Vagina (tissue), 2 donors: ENCODE measurements at regions not wholly inside any gene's neighbourhood (a gene's known extent, or its start where the extent isn't known, plus 50 kb on each side); places are given as distances from the start of the nearest gene placed in this dataset.

Experiments used
- DNase-seq, 2 donors: peaks; one replicate each; pipeline ENCODE4 v3.0.0-alpha.2; 2017; ENCODE audit errors: extremely low spot score in 2 of 2
- H3K27ac ChIP-seq: fragments of 200-600 bp; sonication (generic); one replicate; pipeline ENCODE4 v1.5.1; 2019
- H3K27me3 ChIP-seq: fragments of 200-600 bp; sonication (generic); one replicate; pipeline ENCODE4 v1.5.1; 2019
- H3K36me3 ChIP-seq, 2 donors: fragments of 200-600 bp; sonication (generic); one replicate each; pipeline ENCODE4 v1.5.1; 2017 to 2019
- H3K4me1 ChIP-seq: fragments of 200-600 bp; sonication (generic); one replicate; pipeline ENCODE4 v1.5.1; 2019
- H3K4me3 ChIP-seq, 2 donors: fragments of 200-600 bp; sonication (generic); 1 replicate in 1 of 2; 2 replicates in 1 of 2; pipeline ENCODE4 v1.5.1; 2016 to 2019
- H3K9me3 ChIP-seq: fragments of 200-600 bp; sonication (generic); one replicate; pipeline ENCODE4 v1.5.1; 2019
- CTCF ChIP-seq, 3 experiments: fragments of 450-650 bp in 2 of 3; fragments of 200-600 bp in 1 of 3; sonication (generic) in 1 of 3; IDR thresholded peaks; one replicate each; pipeline ENCODE4 v1.5.1; 2017 to 2019; ENCODE audit warnings: antibody characterized with exemption in 3 of 3, mild to moderate bottlenecking in 2 of 3, moderate library complexity in 2 of 3
- POLR2A ChIP-seq, 2 donors: fragments of 450-650 bp; IDR thresholded peaks; one replicate each; pipeline ENCODE4 v1.6.1; 2017; ENCODE audit warnings: antibody characterized with exemption in 2 of 2, mild to moderate bottlenecking in 2 of 2, moderate library complexity in 2 of 2
- POLR2AphosphoS5 ChIP-seq, 2 donors: sonication (generic); formaldehyde crosslinking; IDR thresholded peaks; one replicate each; pipeline ENCODE4 v1.9.0; 2017; ENCODE audit warnings: antibody characterized with exemption in 2 of 2, mild to moderate bottlenecking in 2 of 2, low read depth in 1 of 2; ENCODE audit not compliant: insufficient read depth in 1 of 2
- intact Hi-C: fragments of 100-400 bp; cut with DNase I; formaldehyde crosslinking; loops from one replicate; pipeline ENCODE4 v1.15.1; 2023

DNA sequence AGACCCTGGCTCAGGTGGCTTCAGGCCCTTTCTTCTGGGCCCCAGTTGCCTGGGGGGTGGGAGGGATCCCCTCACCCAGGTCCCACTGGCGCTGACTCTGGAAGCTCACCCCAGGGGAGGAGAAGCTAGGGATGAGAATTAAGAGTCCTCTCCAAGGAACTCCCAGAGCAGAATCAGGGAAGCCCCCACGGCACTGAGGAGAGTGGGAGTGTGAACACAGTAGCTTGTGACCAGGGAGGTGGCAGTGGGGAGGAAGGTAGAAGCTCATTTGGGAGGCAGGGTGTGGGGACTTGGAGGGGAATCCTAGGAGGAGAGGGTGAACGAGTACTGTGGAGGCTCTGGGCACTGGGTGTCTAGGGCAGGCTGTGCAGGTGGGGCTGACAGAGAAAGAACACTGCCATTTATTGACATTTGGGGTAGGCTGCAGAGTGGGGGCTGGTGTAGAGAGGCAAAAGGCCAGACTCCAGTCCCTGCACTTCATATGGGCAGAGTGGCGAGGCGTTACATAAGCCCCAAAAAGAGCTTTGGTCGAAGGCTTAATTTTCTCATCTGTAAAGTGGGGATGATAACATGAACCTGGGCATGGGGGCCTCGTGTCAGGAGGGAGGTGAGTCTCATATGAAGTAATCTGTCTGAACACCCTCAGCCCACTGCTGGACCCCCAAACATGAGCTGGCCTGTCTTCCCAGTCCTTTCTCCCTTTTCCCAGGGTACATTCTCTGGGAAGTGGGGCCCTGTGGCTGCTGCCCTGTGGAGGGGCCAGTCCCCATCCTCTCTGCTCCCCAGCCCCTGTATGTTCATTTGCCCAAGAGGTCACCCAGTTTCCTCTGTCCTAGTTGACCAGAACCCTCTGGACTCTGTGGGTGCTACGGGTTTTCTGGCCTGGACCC, 80.5 kb downstream of the VEGFA start:
- no peak overlapping the region for H3K27ac ChIP-seq
- DNase-seq = no peak

DNA sequence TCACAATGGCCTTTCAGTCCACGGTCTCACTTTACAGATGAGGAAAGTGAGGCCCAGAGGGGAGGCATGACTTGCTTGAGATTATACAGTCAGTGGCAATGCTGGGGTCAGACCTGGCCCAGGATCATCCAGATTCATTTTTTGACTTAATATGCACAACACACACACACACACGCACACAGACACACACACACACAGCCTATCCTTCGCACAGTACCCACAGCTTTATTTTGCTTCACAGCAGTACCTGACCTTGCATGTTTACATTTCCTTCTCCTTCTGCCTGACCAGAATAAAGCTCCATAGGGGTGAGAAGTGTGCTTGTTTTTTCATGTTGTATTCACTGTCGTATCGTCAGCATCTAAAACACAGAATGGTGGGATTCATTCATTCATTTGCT, 79.8 kb downstream of the VEGFA start:
- intact Hi-C loops = no loop called here
- Histone ChIP-seq H3K36me3 (no peaks in the 10 kb centered on the region), H3K9me3 (no peaks in the 10 kb centered on the region), H3K4me1 (peaks cover 9% of the 10 kb centered on the region), H3K27ac (no peak overlapping the region), H3K27me3 (no peaks in the 10 kb centered on the region), H3K4me3 (no peak overlapping the region)
- TF ChIP-seq POLR2AphosphoS5 (IDR thresholded peaks at IDR 0.05; ENCODE audit: insufficient read depth in 1 of 2, low read depth in 1 of 2) (no peak), CTCF (IDR thresholded peaks at IDR 0.05) (no peak), POLR2A (IDR thresholded peaks at IDR 0.05) (no peak)
- DNase-seq = no peak

More for the DNA sequence above, 80.5 kb downstream of the VEGFA start:
- TF ChIP-seq POLR2AphosphoS5 (IDR thresholded peaks at IDR 0.05; ENCODE audit: insufficient read depth in 1 of 2, low read depth in 1 of 2) (no peak), POLR2A (IDR thresholded peaks at IDR 0.05) (no peak), CTCF (IDR thresholded peaks at IDR 0.05) (no peak)
- H3K4me1 ChIP-seq = peaks cover 9% of the 10 kb centered on the region
- H3K4me3 ChIP-seq = no peak overlapping the region
- no peaks in the 10 kb centered on the region for H3K27me3 ChIP-seq
- no peaks in the 10 kb centered on the region for H3K9me3 ChIP-seq
- intact Hi-C loops = no loop called here
- H3K36me3 ChIP-seq = no peaks in the 10 kb centered on the region

DNA sequence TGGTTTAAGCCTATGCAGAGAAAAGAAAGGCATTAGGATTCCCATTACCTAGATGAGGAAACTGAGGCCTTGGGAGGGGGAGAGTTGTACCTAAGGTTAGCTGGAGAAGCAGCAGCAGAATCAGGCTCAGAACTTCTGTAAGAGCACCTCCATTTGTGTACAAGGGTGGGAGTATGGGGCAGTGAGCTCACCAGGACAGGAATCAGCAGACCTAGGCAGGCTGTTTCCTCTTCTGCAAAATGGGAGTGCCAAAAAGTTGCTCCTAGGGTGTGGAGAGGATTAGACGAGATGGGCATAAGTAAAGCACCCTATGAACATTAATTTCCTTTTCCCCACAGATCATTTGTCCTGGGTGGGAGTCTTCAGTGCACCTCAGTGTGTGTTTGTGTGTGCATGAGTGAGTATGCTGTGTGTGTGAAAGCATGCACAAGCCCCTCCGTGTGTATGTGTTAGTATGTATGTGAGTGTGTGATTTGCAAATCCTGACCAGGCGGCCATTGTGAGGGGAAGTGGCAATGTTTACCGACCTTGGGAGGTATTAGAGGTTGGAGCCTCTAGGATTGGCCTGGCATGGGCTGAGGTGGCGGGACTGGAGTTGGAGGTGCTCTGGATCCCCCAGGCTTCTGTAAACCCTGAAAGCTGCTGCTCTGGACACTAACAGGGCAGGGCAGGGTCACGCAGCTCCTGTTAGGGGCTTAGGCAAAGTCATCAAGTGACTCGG, 78.8 kb downstream of the VEGFA start:
- no peak for DNase-seq
- TF ChIP-seq POLR2A (IDR thresholded peaks at IDR 0.05) = no peak
- Histone ChIP-seq H3K9me3 (no peaks in the 10 kb centered on the region), H3K27ac (no peak overlapping the region), H3K4me3 (no peak overlapping the region), H3K36me3 (no peaks in the 10 kb centered on the region), H3K4me1 (peaks cover 9% of the 10 kb centered on the region), H3K27me3 (no peaks in the 10 kb centered on the region)
- intact Hi-C loops = no loop called here

GRCh38 chr6:43847741-43848630, 78.0 kb downstream of the VEGFA start:
- Histone ChIP-seq H3K9me3 (no peaks in the 10 kb centered on the region), H3K27ac (no peak overlapping the region), H3K4me3 (no peak overlapping the region), H3K4me1 (peaks cover 9% of the 10 kb centered on the region), H3K36me3 (no peaks in the 10 kb centered on the region), H3K27me3 (no peaks in the 10 kb centered on the region)
- TF ChIP-seq CTCF (IDR thresholded peaks at IDR 0.05) (no peak), POLR2A (IDR thresholded peaks at IDR 0.05) (no peak), POLR2AphosphoS5 (IDR thresholded peaks at IDR 0.05; ENCODE audit: insufficient read depth in 1 of 2, low read depth in 1 of 2) (no peak)
- intact Hi-C loops = no loop called here
- DNase-seq = no peak

DNA sequence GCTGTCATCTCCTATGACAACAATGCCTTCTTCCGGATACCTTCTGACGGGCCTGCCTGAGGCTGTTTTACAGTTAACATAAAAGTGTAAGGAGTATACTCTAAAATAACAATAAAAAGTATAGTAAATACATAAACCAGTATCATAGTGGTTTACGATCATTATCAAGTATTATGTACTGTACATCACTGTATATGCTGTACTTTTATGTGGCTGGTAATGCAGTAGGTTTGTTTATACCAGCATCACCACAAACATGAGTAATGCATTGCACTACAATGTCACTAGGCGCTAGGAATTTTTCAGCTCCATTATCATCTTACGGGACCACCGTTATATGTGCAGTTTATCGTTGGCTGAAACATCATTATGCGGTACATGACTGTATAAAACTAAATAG, 76.5 kb downstream of the VEGFA start:
- Histone ChIP-seq H3K4me1 (peaks cover 8% of the 10 kb centered on the region), H3K27ac (no peak overlapping the region), H3K36me3 (no peaks in the 10 kb centered on the region), H3K4me3 (no peak overlapping the region), H3K9me3 (no peaks in the 10 kb centered on the region), H3K27me3 (no peaks in the 10 kb centered on the region)
- TF ChIP-seq CTCF (IDR thresholded peaks at IDR 0.05) (no peak), POLR2AphosphoS5 (IDR thresholded peaks at IDR 0.05; ENCODE audit: insufficient read depth in 1 of 2, low read depth in 1 of 2) (no peak), POLR2A (IDR thresholded peaks at IDR 0.05) (no peak)
- intact Hi-C loops = no loop called here
- DNase-seq = no peak
